Endothelial cell of umbilical vein (primary cell): ENCODE measurements at regions not wholly inside any gene's neighbourhood (a gene's known extent, or its start where the extent isn't known, plus 50 kb on each side); places are given as distances from the start of the nearest gene placed in this dataset.

Experiments
- BruUV-seq: library from RNA; stranded (reverse); fragments of 400-500 nt; replicated peaks from 2 replicates; lab custom pipeline; 2021; lab: Mats Ljungman, UMichigan
- CTCF ChIA-PET: fragments of 300-600, 350-600 bp; sonication (Branson Sonifier 250); formaldehyde crosslinking; loops from one replicate; lab custom pipeline; 2021; ENCODE audit warnings: antibody characterized with exemption, inconsistent platforms; lab: Charles Lee
- POLR2A ChIA-PET: fragments of 300-600, 350-600 bp; sonication (Branson Sonifier 250); formaldehyde crosslinking; loops from one replicate; lab custom pipeline; 2021; ENCODE audit warnings: antibody characterized with exemption, inconsistent platforms; lab: Charles Lee
- DNase-seq: peaks from one replicate; pipeline ENCODE4 v3.0.0-alpha.2; 2011; ENCODE audit warnings: low read depth, low spot score
- FAIRE-seq: peaks from 2 replicates; lab custom pipeline; 2011; peaks lifted over from hg19 to GRCh38; lab: Jason Lieb, UNC
- H2AFZ ChIP-seq: 2 replicates; pipeline ENCODE4 v1.6.0; 2012; ENCODE audit warnings: low read depth, low read length, control low read depth, inconsistent platforms
- H3K27ac ChIP-seq: 2 replicates; pipeline ENCODE4 v1.5.1; 2011; ENCODE audit warnings: low read depth, mild to moderate bottlenecking, control low read depth, low read length, moderate library complexity; ENCODE audit not compliant: insufficient read depth
- H3K27me3 ChIP-seq, 2 experiments: 2 replicates each; pipeline versions ENCODE4 v1.6.0 to v1.6.1; 2011; ENCODE audit warnings: low read length in 2 of 2, mixed read lengths in 1 of 2; ENCODE audit not compliant: control insufficient read depth in 2 of 2, insufficient read depth in 2 of 2
- H3K36me3 ChIP-seq, 2 experiments: 2 replicates in 1 of 2; 3 replicates in 1 of 2; pipeline ENCODE4 v1.5.1; 2011; ENCODE audit warnings: low read length in 2 of 2, mild to moderate bottlenecking in 1 of 2, moderate library complexity in 1 of 2; ENCODE audit not compliant: control insufficient read depth in 2 of 2, insufficient read depth in 2 of 2; ENCODE audit errors: extremely low read depth in 1 of 2
- H3K4me1 ChIP-seq: 3 replicates; pipeline ENCODE4 v1.5.1; 2011; ENCODE audit warnings: mild to moderate bottlenecking, low read length; ENCODE audit not compliant: control insufficient read depth, insufficient read depth; ENCODE audit errors: extremely low read depth
- H3K4me2 ChIP-seq: 2 replicates; pipeline ENCODE4 v1.6.1; 2011; ENCODE audit warnings: low read length, control low read depth, mixed read lengths; ENCODE audit not compliant: insufficient read depth
- H3K4me3 ChIP-seq, 3 experiments: fragments of 200-600 bp in 1 of 3; sonication (generic), shearing (Covaris generic) in 1 of 3; replicated peaks in 1 of 3; 2 replicates each; pipeline ENCODE4 v1.5.1; 2011 to 2016; ENCODE audit warnings: control low read depth in 3 of 3, low read length in 3 of 3, mild to moderate bottlenecking in 2 of 3, inconsistent platforms in 1 of 3, low read depth in 1 of 3, moderate library complexity in 1 of 3; ENCODE audit not compliant: insufficient read depth in 1 of 3
- H3K79me2 ChIP-seq: 2 replicates; pipeline ENCODE4 v1.6.0; 2012; ENCODE audit warnings: low read length, inconsistent platforms; ENCODE audit not compliant: control insufficient read depth, insufficient read depth
- H3K9ac ChIP-seq: replicated peaks from 2 replicates; pipeline ENCODE3; 2011; ENCODE audit warnings: low read length, control low read depth; ENCODE audit not compliant: insufficient read depth; ENCODE audit errors: extremely low read depth
- H3K9me1 ChIP-seq: replicated peaks from 3 replicates; pipeline ENCODE4 v1.6.0; 2011; ENCODE audit warnings: mild to moderate bottlenecking, low read length; ENCODE audit not compliant: control insufficient read depth, insufficient read depth; ENCODE audit errors: extremely low read depth
- H3K9me3 ChIP-seq: replicated peaks from 2 replicates; pipeline ENCODE4 v1.5.1; 2012; ENCODE audit warnings: low read length, inconsistent platforms; ENCODE audit not compliant: control insufficient read depth, insufficient read depth
- H4K20me1 ChIP-seq: replicated peaks from 2 replicates; pipeline ENCODE3; 2011; ENCODE audit warnings: mild to moderate bottlenecking, low read length; ENCODE audit not compliant: control insufficient read depth, insufficient read depth; ENCODE audit errors: extremely low read depth
- CTCF ChIP-seq, 2 donors: IDR thresholded peaks; 1 replicate in 1 of 2; 2 replicates in 1 of 2; pipeline ENCODE4 v1.5.1; 2011; ENCODE audit warnings: low read length in 2 of 2, mild to moderate bottlenecking in 2 of 2, moderate library complexity in 2 of 2, control low read depth in 1 of 2, inconsistent platforms in 1 of 2, low read depth in 1 of 2; ENCODE audit not compliant: insufficient read depth in 1 of 2; ENCODE audit errors: extremely low read depth in 1 of 2
- EZH2 ChIP-seq: IDR thresholded peaks from 2 replicates; pipeline ENCODE4 v1.6.1; 2012; ENCODE audit warnings: borderline replicate concordance, low read depth, mild to moderate bottlenecking, moderate library complexity, low read length, inconsistent platforms; ENCODE audit not compliant: severe bottlenecking
- FOS ChIP-seq: IDR thresholded peaks from 2 replicates; pipeline ENCODE4 v1.6.1; 2011; ENCODE audit warnings: mild to moderate bottlenecking, low read length, moderate library complexity, borderline replicate concordance; ENCODE audit not compliant: insufficient read depth
- GATA2 ChIP-seq: IDR thresholded peaks from 2 replicates; pipeline ENCODE4 v1.7.0; 2011; ENCODE audit warnings: low read depth, mild to moderate bottlenecking, moderate library complexity, mixed read lengths, low read length; ENCODE audit not compliant: insufficient read length, insufficient read depth
- JUN ChIP-seq: IDR thresholded peaks from 2 replicates; pipeline ENCODE4 v1.6.1; 2011; ENCODE audit warnings: borderline replicate concordance, low read depth; ENCODE audit not compliant: insufficient read length, insufficient read depth
- MAX ChIP-seq: IDR thresholded peaks from 2 replicates; pipeline ENCODE4 v1.6.1; 2011; ENCODE audit not compliant: insufficient read depth, insufficient read length
- MYC ChIP-seq: IDR thresholded peaks from one replicate; pipeline ENCODE4 v1.6.1; 2011; ENCODE audit warnings: mild to moderate bottlenecking, low read depth, low read length
- POLR2A ChIP-seq: IDR thresholded peaks from 2 replicates; pipeline ENCODE4 v1.6.1; 2012; ENCODE audit warnings: low read depth, mild to moderate bottlenecking, control low read depth, low read length
- POLR2AphosphoS5 ChIP-seq: IDR thresholded peaks from 2 replicates; pipeline ENCODE4 v1.6.1; 2012; ENCODE audit warnings: low read depth, mild to moderate bottlenecking, control low read depth, low read length, moderate library complexity; ENCODE audit not compliant: insufficient read depth
- dilution Hi-C: fragments of 300-500 bp; cut with MboI; formaldehyde crosslinking; loops from one replicate; pipeline ENCODE4 v1.15.0; 2019; ENCODE audit warnings: low sequenced_read_pairs; ENCODE audit not compliant: extremely low pct_ligation_motif_present
- intact Hi-C: fragments of 100-400 bp; cut with micrococcal nuclease; formaldehyde crosslinking; loops from one replicate; pipeline ENCODE4 v1.10.0; 2022

GRCh38 chr10:22807238-22807637, 92.9 kb upstream of the PIP4K2A start:
- no peak for TF ChIP-seq JUN
- TF ChIP-seq POLR2A, result no peak
- no peak for TF ChIP-seq CTCF (IDR thresholded peaks at IDR 0.05; ENCODE audit: extremely low read depth in 1 of 2, insufficient read depth in 1 of 2, low read depth in 1 of 2, low read length in 2 of 2)
- TF ChIP-seq MAX, result no peak
- no peak for TF ChIP-seq GATA2
- no peak for TF ChIP-seq POLR2AphosphoS5
- no peak for TF ChIP-seq EZH2
- no peak for TF ChIP-seq FOS
- no peak for TF ChIP-seq MYC
- FAIRE-seq (no peak), DNase-seq (no peak)
- intact Hi-C loops (loop anchor here (10.0 kb wide), 1 partner anchor 168 kb away; no protein-coding TSS in a partner anchor), dilution Hi-C loops (no loop called here)
- Histone ChIP-seq H3K4me2 (no peak overlapping the region), H3K4me3 (no peak overlapping the region), H3K9ac (no peak overlapping the region), H2AFZ (no peak overlapping the region), H3K27ac (no peak overlapping the region), H3K9me3 (no peaks in the 10 kb centered on the region), H3K36me3 (no peaks in the 10 kb centered on the region), H3K27me3 (peaks cover 10 to 16% of the 10 kb centered on the region in 2 experiments), H3K9me1 (no peaks in the 10 kb centered on the region), H3K79me2 (no peaks in the 10 kb centered on the region), H4K20me1 (no peaks in the 10 kb centered on the region), H3K4me1 (no peaks in the 10 kb centered on the region)
- CTCF ChIA-PET, result no interaction called here
- POLR2A ChIA-PET, result no interaction called here
- BruUV-seq, result no TSS peak
